Fibroblast of peridontal ligament (primary cell): ENCODE measurements at regions not wholly inside any gene's neighbourhood (a gene's known extent, or its start where the extent isn't known, plus 50 kb on each side); places are given as distances from the start of the nearest gene placed in this dataset.
"Not testable (repeated sequence)": the region's sequence is repeated elsewhere in the genome, so short reads cannot be mapped to it uniquely, and the experiment has no call there.

Experiments used
- DNase-seq: peaks from one replicate; pipeline ENCODE4 v3.0.0-alpha.2; 2010; ENCODE audit errors: extremely low read depth

GRCh38 chr14:89533136-89533535, 116.1 kb upstream of the FOXN3 start:
- DNase-seq: no peak

GRCh38 chr14:89531661-89532335, 114.8 kb upstream of the FOXN3 start:
- DNase-seq: no peak

- DNase-seq: no peak
These were observed 108.1 kb upstream of the FOXN3 start for GRCh38 chr14:89524990-89525667.

- DNase-seq: no peak
These were observed 107.4 kb upstream of the FOXN3 start for GRCh38 chr14:89524412-89524811.

- DNase-seq: no peak
These were observed 105.0 kb upstream of the FOXN3 start for GRCh38 chr14:89521988-89522387.

DNA sequence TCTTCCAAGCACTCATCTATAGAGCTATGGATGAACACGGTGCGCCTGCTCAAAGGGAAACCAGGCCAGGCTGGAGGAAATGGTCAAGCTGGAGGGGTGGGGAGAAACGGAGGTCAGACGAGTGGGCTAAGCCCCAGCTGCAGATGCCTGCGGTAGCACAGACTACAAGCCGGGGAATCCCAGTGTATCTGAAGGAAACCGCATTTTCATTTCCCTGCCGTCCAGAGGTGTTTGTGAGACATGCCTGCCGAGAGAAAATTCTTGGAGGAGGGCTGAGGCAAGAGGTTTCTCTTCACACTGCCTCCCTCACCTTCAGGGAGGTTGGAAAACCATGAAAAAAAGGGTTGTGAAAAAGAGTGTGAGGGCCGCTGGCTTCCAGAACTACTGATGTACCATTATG, 102.0 kb upstream of the FOXN3 start:
- no peak for DNase-seq

- DNase-seq: no peak
These were observed 99.1 kb upstream of the FOXN3 start for GRCh38 chr14:89516173-89516572.

DNA sequence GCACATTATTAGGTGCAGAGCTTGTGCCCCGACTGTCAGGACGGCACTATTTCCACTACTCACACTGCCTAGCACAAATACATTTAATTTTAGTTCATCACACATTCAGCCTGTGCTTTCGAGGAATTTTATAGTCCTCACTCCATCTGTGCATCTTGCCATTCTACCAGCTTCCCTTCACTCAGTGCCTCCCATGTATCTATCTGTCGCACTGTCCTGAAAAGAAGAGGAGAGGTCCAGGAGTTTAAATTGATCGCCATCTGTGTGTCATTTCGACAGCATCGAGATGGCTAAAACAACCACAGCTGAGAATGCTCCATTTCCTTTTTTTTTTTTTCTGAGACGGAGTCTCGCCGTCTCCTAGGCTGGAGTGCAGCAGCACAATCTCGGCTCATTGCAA, 97.6 kb upstream of the FOXN3 start:
- no peak for DNase-seq

DNA sequence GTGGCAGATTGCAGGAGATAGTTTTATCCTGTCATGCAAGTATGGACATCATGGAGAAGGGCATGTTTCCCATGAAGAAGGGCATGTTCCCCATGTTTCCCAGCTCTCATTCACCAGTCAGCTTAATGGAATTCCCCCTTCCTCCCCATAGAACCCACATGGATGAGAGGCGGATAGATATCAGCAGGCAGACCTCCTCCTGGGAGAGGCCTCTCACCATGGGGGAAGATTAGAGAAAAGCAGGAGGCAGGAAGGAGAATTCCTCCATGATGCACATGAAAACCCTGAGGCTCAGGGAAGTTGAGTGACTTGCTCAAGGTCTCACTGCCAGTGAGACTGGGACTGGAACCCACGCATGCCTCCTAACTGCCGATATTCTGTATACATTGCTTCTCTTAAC, 92.9 kb upstream of the FOXN3 start:
- DNase-seq: peak; percentile 51

DNA sequence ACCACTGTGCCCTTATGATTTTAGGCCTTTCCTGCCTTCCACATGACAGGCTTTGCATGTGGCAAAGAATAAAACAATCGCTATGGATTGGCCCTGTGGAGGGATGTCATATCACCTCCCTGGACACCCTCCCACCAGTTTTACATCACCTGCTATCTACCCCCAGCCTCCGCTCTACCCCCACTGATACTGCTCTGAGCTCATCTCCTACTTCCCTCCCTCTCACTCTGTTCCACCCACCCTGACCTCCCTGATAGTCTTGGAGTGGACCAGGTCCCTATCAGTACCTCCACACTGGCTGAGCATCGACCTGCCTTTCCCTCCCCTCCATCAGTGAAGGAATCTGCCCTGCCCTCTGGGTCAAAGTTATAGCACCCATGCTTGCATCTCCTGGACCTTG, 91.8 kb upstream of the FOXN3 start:
- DNase-seq: no peak

DNA sequence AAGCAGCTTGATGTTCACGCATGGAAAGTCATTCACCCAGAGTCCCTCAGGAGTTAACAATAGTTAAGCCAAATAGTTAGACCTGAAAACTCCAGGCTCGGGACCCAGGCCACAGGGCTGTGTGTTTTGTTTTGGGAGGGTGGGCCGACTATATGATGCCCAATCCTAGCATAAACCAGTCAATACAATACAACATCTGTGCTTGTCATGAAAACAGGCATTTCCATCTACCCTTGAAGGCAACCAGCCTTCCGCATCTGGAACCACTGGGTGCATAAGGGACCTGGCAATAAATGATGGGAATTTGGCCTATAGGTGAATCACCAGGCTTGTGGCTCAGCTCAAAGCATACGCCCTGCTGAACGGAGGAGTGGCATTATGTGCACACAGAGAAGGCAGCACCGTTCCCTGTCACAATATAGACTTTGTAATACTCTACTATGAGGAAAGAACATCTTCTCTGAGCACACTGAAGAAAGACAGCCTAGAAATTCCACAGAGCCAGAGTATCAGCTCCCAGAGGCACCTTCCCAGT, 91.0 kb upstream of the FOXN3 start:
- peak; percentile 41 for DNase-seq

DNA sequence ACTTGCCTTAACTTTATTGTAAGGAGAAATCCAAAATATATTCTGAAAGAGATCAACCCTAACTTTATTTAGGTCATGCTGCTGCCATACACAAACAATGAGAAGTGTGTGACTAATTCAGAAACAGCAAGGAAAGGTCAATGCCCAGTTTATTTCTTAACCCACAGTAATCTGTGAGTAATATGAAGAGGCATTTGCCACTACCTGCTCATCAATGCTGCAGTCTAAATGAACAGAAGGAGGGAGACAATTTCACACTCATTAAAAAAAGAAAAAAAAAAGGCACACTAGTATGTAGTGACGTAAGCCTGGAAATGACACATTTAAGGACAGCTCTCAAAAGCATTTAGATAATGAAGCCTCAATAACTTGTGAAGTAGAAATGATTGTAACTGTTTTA, 90.5 kb upstream of the FOXN3 start:
- DNase-seq: peak; percentile 80

DNA sequence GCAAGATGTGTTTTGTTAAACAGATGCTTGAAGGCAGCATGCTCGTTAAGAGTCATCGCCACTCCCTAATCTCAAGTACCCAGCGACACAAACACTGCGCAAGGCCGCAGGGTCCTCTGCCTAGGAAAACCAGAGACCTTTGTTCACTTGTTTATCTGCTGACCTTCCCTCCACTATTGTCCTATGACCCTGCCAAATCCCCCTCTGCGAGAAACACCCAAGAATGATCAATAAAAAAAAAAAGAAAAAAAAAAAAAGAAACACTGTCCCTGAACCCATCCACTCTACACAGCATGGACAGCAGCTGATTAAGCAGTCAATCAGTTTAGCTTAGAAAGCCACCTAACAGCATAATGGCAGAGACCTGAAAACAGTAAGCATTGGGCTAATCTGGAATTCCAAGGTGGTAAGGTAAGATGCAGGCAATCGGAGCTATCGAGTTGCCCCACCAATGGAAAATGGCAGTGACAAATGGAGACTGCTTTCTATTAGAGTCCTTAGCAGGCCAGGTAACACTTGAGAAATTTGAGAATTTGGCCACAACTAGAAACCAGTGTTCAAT, 89.9 kb upstream of the FOXN3 start:
- DNase-seq: not testable (repeated sequence)

- DNase-seq: peak; percentile 92
These were observed 87.7 kb upstream of the FOXN3 start for GRCh38 chr14:89504602-89505313.

- DNase-seq: peak; percentile 63
These were observed 87.1 kb upstream of the FOXN3 start for GRCh38 chr14:89504091-89504490.

DNA sequence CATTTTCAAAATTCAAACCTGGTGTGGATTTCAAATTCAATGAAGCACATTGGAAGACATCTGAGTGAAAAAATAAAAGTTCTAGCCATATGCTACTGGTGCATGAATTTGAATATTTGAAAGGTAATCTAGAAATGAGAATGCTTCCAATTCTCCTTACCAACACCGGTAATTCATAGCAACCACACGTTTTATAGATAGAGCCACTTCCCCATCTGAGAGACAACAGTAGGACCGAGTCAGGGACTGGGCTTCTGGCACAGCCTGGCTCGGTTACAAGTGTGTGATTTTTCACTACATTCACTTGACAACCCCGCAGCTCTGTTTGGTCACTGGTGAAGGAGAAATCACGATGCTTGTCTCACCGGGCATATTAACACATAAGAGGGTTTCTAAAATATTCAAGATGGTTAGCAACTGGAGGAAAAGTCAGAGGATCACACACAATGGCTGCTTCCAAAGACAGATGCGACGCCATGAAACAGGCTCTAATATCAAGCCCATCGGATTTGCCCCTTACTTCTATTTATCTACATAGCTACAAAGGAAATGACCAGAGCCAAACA, 86.5 kb upstream of the FOXN3 start:
- DNase-seq: no peak

- no peak for DNase-seq
These were observed 85.9 kb upstream of the FOXN3 start for GRCh38 chr14:89502966-89503365.

DNA sequence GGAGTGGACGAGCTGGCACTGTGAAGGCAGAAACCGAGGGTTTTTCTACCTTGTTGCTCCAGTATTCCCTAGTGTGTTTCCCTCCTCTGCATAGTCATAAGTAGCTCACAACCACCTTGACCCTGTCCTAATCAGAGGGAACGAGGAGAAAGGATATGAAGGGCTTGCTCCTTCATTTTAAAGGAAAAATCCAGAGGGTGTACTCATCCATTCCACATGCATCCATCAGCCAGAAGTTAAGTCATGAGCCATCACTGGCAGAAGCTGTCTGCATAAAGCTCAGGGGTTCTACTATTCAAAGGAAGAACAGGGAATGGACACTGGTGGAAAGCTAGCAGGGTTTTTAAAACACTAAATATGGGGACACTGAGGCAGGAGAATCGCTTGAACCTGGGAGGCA, 84.3 kb upstream of the FOXN3 start:
- DNase-seq: no peak

- no peak for DNase-seq
These were observed 83.3 kb upstream of the FOXN3 start for GRCh38 chr14:89500303-89500702.

GRCh38 chr14:89498878-89499277, 81.8 kb upstream of the FOXN3 start:
- no peak for DNase-seq

DNA sequence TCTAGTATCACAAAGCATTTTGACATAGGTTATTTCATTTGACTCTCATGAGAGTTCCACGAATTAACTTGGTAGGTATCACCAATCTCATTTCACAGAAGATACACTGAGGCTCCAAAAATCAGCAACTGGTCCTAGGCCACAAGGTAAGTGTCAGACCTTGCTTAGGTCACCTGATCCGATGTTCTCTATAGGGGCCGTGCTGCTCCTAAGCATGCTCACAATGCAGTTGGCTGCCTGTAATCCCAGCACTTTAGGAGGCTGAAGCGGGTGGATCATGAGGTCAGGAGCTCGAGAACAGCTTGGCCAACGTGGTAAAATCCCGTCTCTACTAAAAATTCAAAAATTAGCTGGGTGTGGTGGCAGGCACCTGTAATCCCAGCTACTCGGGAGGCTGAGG, 78.7 kb upstream of the FOXN3 start:
- DNase-seq: no peak
